ENCODE measurements at regions not wholly inside any gene's neighbourhood (a gene's known extent, or its start where the extent isn't known, plus 50 kb on each side); places are given as distances from the start of the nearest gene placed in this dataset.

DNA sequence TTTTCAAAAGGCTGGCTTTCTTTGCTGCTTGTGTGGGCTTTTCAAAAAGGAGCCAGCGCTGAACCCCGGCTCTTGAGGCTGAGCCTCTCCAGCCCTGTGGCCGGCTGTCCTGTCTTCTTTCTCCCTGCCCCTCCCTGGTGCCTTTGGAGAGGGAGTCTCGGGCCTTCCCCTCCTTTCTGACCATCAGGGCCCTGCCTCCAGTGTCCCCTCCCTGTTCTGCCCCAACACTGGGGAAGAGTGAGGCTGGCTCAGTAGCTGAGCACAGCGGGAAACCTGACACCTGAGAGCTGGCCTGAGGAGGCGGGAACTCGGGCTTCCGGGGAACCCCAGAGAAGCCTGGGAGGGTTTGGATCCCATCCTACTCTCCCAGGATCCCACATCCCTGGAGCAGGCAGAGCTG, 232.1 kb downstream of the LOXHD1 start:
- H3K36me3 ChIP-seq (ENCODE audit: control insufficient read depth in 2 of 2, extremely low read depth in 1 of 2, insufficient read depth in 2 of 2, low read length in 2 of 2): no peaks in the 10 kb centered on the region
- POLR2A ChIA-PET: no interaction called here
- H3K4me2 ChIP-seq (ENCODE audit: insufficient read depth, low read length): no peak overlapping the region
- no peaks in the 10 kb centered on the region for H3K4me1 ChIP-seq (ENCODE audit: control insufficient read depth, extremely low read depth, insufficient read depth, low read length)
- FAIRE-seq (no peak), DNase-seq (ENCODE audit: low read depth, low spot score) (no peak)
- no peak overlapping the region for H2AFZ ChIP-seq (ENCODE audit: low read depth, low read length)
- H3K9me3 ChIP-seq (replicated peaks; ENCODE audit: control insufficient read depth, insufficient read depth, low read length): no peaks in the 10 kb centered on the region
- dilution Hi-C loops (cut with MboI; ENCODE audit: extremely low pct_ligation_motif_present, low sequenced_read_pairs) (no loop called here), intact Hi-C loops (cut with micrococcal nuclease) (no loop called here)
- H4K20me1 ChIP-seq (replicated peaks; ENCODE audit: control insufficient read depth, extremely low read depth, insufficient read depth, low read length): no peaks in the 10 kb centered on the region
- H3K9me1 ChIP-seq (replicated peaks; ENCODE audit: control insufficient read depth, extremely low read depth, insufficient read depth, low read length): no peaks in the 10 kb centered on the region
- no TSS peak for BruUV-seq (replicated peaks)
- H3K27ac ChIP-seq (ENCODE audit: insufficient read depth, low read depth, low read length): no peak overlapping the region
- CTCF ChIA-PET: no interaction called here
- no peak overlapping the region for H3K9ac ChIP-seq (replicated peaks; ENCODE audit: extremely low read depth, insufficient read depth, low read length)
- H3K4me3 ChIP-seq (replicated peaks in 1 of 3; ENCODE audit: insufficient read depth in 1 of 3, low read depth in 1 of 3, low read length in 3 of 3): no peak overlapping the region
- no peaks in the 10 kb centered on the region for H3K79me2 ChIP-seq (ENCODE audit: control insufficient read depth, insufficient read depth, low read length)
- H3K27me3 ChIP-seq (ENCODE audit: control insufficient read depth in 2 of 2, insufficient read depth in 2 of 2, low read length in 2 of 2): no peaks in the 10 kb centered on the region
- TF ChIP-seq POLR2AphosphoS5 (IDR thresholded peaks at IDR 0.05; ENCODE audit: insufficient read depth, low read depth, low read length) (no peak), EZH2 (IDR thresholded peaks at IDR 0.05; ENCODE audit: borderline replicate concordance, low read depth, low read length, severe bottlenecking) (no peak), JUN (IDR thresholded peaks at IDR 0.05; ENCODE audit: borderline replicate concordance, insufficient read depth, insufficient read length, low read depth) (no peak), MYC (IDR thresholded peaks at IDR 0.05; ENCODE audit: low read depth, low read length) (no peak)

GRCh38 chr18:46425511-46425910, 231.5 kb downstream of the LOXHD1 start:
- Histone ChIP-seq H3K79me2 (ENCODE audit: control insufficient read depth, insufficient read depth, low read length) (no peaks in the 10 kb centered on the region), H3K36me3 (ENCODE audit: control insufficient read depth in 2 of 2, extremely low read depth in 1 of 2, insufficient read depth in 2 of 2, low read length in 2 of 2) (no peaks in the 10 kb centered on the region), H3K4me1 (ENCODE audit: control insufficient read depth, extremely low read depth, insufficient read depth, low read length) (no peaks in the 10 kb centered on the region), H3K9me1 (replicated peaks; ENCODE audit: control insufficient read depth, extremely low read depth, insufficient read depth, low read length) (no peaks in the 10 kb centered on the region), H3K9ac (replicated peaks; ENCODE audit: extremely low read depth, insufficient read depth, low read length) (no peak overlapping the region), H2AFZ (ENCODE audit: low read depth, low read length) (no peak overlapping the region), H4K20me1 (replicated peaks; ENCODE audit: control insufficient read depth, extremely low read depth, insufficient read depth, low read length) (no peaks in the 10 kb centered on the region), H3K9me3 (replicated peaks; ENCODE audit: control insufficient read depth, insufficient read depth, low read length) (no peaks in the 10 kb centered on the region), H3K4me3 (replicated peaks in 1 of 3; ENCODE audit: insufficient read depth in 1 of 3, low read depth in 1 of 3, low read length in 3 of 3) (no peak overlapping the region), H3K27me3 (ENCODE audit: control insufficient read depth in 2 of 2, insufficient read depth in 2 of 2, low read length in 2 of 2) (no peaks in the 10 kb centered on the region), H3K27ac (ENCODE audit: insufficient read depth, low read depth, low read length) (no peak overlapping the region), H3K4me2 (ENCODE audit: insufficient read depth, low read length) (no peak overlapping the region)
- POLR2A ChIA-PET: no interaction called here
- FAIRE-seq (no peak), DNase-seq (ENCODE audit: low read depth, low spot score) (no peak)
- intact Hi-C loops (cut with micrococcal nuclease): no loop called here
- dilution Hi-C loops (cut with MboI; ENCODE audit: extremely low pct_ligation_motif_present, low sequenced_read_pairs): no loop called here
- CTCF ChIA-PET: no interaction called here
- TF ChIP-seq FOS (IDR thresholded peaks at IDR 0.05; ENCODE audit: borderline replicate concordance, insufficient read depth, low read length) (no peak), MAX (IDR thresholded peaks at IDR 0.05; ENCODE audit: insufficient read depth, insufficient read length) (no peak), EZH2 (IDR thresholded peaks at IDR 0.05; ENCODE audit: borderline replicate concordance, low read depth, low read length, severe bottlenecking) (no peak), MYC (IDR thresholded peaks at IDR 0.05; ENCODE audit: low read depth, low read length) (no peak), POLR2A (IDR thresholded peaks at IDR 0.05; ENCODE audit: low read depth, low read length) (no peak), POLR2AphosphoS5 (IDR thresholded peaks at IDR 0.05; ENCODE audit: insufficient read depth, low read depth, low read length) (no peak), GATA2 (IDR thresholded peaks at IDR 0.05; ENCODE audit: insufficient read depth, insufficient read length, low read depth, low read length) (no peak), JUN (IDR thresholded peaks at IDR 0.05; ENCODE audit: borderline replicate concordance, insufficient read depth, insufficient read length, low read depth) (no peak), CTCF (IDR thresholded peaks at IDR 0.05; ENCODE audit: extremely low read depth in 1 of 2, insufficient read depth in 1 of 2, low read depth in 1 of 2, low read length in 2 of 2) (no peak)
- no TSS peak for BruUV-seq (replicated peaks)
